Stomach (tissue), 8 donors: ENCODE measurements at regions not wholly inside any gene's neighbourhood (a gene's known extent, or its start where the extent isn't known, plus 50 kb on each side); places are given as distances from the start of the nearest gene placed in this dataset.
A peak's percentile ranks its signal among the peaks of the same experiment; 100 is the strongest.

Source experiments
- DNase-seq, 2 donors: peaks; one replicate each; pipeline versions ENCODE4 v3.0.0 to v3.0.0-alpha.2; 2013 to 2019
- H3K27ac ChIP-seq, 5 donors: fragments of 200-600 bp in 4 of 5; sonication (generic) in 4 of 5; one replicate each; pipeline ENCODE4 v1.5.1; 2013 to 2019; ENCODE audit warnings: mild to moderate bottlenecking in 1 of 5, moderate library complexity in 1 of 5
- H3K27me3 ChIP-seq, 3 donors: fragments of 200-600 bp; sonication (generic); one replicate each; pipeline ENCODE4 v1.5.1; 2017 to 2019; ENCODE audit warnings: mixed run types in 1 of 3
- H3K36me3 ChIP-seq, 4 donors: fragments of 200-600 bp; sonication (generic); 1 replicate in 3 of 4; 2 replicates in 1 of 4; pipeline ENCODE4 v1.5.1; 2016 to 2019
- H3K4me1 ChIP-seq, 4 donors: fragments of 200-600 bp; sonication (generic); one replicate each; pipeline ENCODE4 v1.5.1; 2016 to 2019
- H3K4me3 ChIP-seq, 4 donors: fragments of 200-600 bp; sonication (generic) in 3 of 4; one replicate each; pipeline ENCODE4 v1.5.1; 2016 to 2019; ENCODE audit warnings: mild to moderate bottlenecking in 1 of 4
- H3K9me3 ChIP-seq, 4 donors: fragments of 200-600 bp; sonication (generic); one replicate each; pipeline ENCODE4 v1.5.1; 2016 to 2019
- EP300 ChIP-seq: sonication (generic); formaldehyde crosslinking; IDR thresholded peaks from one replicate; pipeline ENCODE4 v1.6.1; 2017; ENCODE audit warnings: antibody characterized with exemption
- POLR2A ChIP-seq, 4 donors: fragments of 450-650 bp; IDR thresholded peaks; one replicate each; pipeline ENCODE4 v1.6.1; 2016; ENCODE audit warnings: antibody characterized with exemption in 4 of 4, control low read depth in 2 of 4, mild to moderate bottlenecking in 1 of 4, moderate library complexity in 1 of 4
- POLR2AphosphoS5 ChIP-seq, 3 donors: sonication (generic); formaldehyde crosslinking; IDR thresholded peaks; one replicate each; pipeline ENCODE4 v1.6.1; 2016; ENCODE audit warnings: antibody characterized with exemption in 3 of 3
- WGBS, 5 donors: extraction: QIAGEN DNeasy Blood & Tissue Kit in 3 of 5; methylation state at CpG; one replicate each; pipeline versions ENCODE4 v1.1.5 to v1.1.7; 2013 to 2018; 5-methylcytosine and 5-hydroxymethylcytosine counted together
- intact Hi-C: fragments of 100-400 bp; cut with DNase I; formaldehyde crosslinking; loops from one replicate; pipeline ENCODE4 v1.15.1; 2023; ENCODE audit warnings: low total_unique reads
- TF ChIP-seq, protein P1 (sequence below), 7 experiments: fragments of 450-650 bp in 4 of 7; fragments of 200-600 bp in 3 of 7; sonication (generic) in 3 of 7; IDR thresholded peaks; one replicate each; pipeline ENCODE4 v1.5.1; 2016 to 2019; ENCODE audit warnings: antibody characterized with exemption in 7 of 7, control low read depth in 2 of 7, mild to moderate bottlenecking in 1 of 7
- donor health status: healthy with polysubstance abuse.
- donor health status: Bipolar disorder and iron deficiency.
- donor health status: healthy.

- no peak overlapping the region for H3K4me3 ChIP-seq
- H3K36me3 ChIP-seq: no peaks in the 10 kb centered on the region
- no peak overlapping the region for H3K27ac ChIP-seq
- intact Hi-C loops: no loop called here
- 69 to 87% (median 77%) methylated on average over 3 of the region's 3 CpGs for WGBS, 5 donors
- DNase-seq: no peak
- no peaks in the 10 kb centered on the region for H3K4me1 ChIP-seq
- TF ChIP-seq POLR2A (IDR thresholded peaks at IDR 0.05): no peak
- peaks cover 0 to 5% (median 2%) of the 10 kb centered on the region in 4 donors for H3K9me3 ChIP-seq
- no peaks in the 10 kb centered on the region for H3K27me3 ChIP-seq
Measured at GRCh38 chr12:70031046-70031445, 206.0 kb downstream of the MYRFL start.

GRCh38 chr12:70032076-70032475, 207.0 kb downstream of the MYRFL start:
- no peaks in the 10 kb centered on the region for H3K27me3 ChIP-seq
- peak in 1 of 2 donors; percentile 38 for DNase-seq
- no peak for TF ChIP-seq POLR2A (IDR thresholded peaks at IDR 0.05)
- no peak for TF ChIP-seq POLR2AphosphoS5 (IDR thresholded peaks at IDR 0.05)
- TF ChIP-seq, protein P1, sequence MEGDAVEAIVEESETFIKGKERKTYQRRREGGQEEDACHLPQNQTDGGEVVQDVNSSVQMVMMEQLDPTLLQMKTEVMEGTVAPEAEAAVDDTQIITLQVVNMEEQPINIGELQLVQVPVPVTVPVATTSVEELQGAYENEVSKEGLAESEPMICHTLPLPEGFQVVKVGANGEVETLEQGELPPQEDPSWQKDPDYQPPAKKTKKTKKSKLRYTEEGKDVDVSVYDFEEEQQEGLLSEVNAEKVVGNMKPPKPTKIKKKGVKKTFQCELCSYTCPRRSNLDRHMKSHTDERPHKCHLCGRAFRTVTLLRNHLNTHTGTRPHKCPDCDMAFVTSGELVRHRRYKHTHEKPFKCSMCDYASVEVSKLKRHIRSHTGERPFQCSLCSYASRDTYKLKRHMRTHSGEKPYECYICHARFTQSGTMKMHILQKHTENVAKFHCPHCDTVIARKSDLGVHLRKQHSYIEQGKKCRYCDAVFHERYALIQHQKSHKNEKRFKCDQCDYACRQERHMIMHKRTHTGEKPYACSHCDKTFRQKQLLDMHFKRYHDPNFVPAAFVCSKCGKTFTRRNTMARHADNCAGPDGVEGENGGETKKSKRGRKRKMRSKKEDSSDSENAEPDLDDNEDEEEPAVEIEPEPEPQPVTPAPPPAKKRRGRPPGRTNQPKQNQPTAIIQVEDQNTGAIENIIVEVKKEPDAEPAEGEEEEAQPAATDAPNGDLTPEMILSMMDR (IDR thresholded peaks at IDR 0.05): no peak
- TF ChIP-seq EP300: no peak
- H3K36me3 ChIP-seq: no peaks in the 10 kb centered on the region
- H3K4me1 ChIP-seq: no peaks in the 10 kb centered on the region
- no peak overlapping the region for H3K4me3 ChIP-seq
- H3K27ac ChIP-seq: no peak overlapping the region
- intact Hi-C loops: no loop called here
- peaks cover 0 to 5% (median 2%) of the 10 kb centered on the region in 4 donors for H3K9me3 ChIP-seq

GRCh38 chr12:70033310-70033709, 208.3 kb downstream of the MYRFL start:
- DNase-seq: no peak
- TF ChIP-seq POLR2AphosphoS5 (IDR thresholded peaks at IDR 0.05): no peak
- TF ChIP-seq EP300: no peak
- no peak for TF ChIP-seq POLR2A (IDR thresholded peaks at IDR 0.05)
- TF ChIP-seq, protein P1 (IDR thresholded peaks at IDR 0.05): no peak
- intact Hi-C loops: no loop called here
- H3K27me3 ChIP-seq: no peaks in the 10 kb centered on the region
- no peaks in the 10 kb centered on the region for H3K36me3 ChIP-seq
- peaks cover 0 to 5% (median 1%) of the 10 kb centered on the region in 4 donors for H3K9me3 ChIP-seq
- WGBS, 5 donors: 83 to 89% (median 87%) methylated on average over 3 of the region's 3 CpGs
- no peaks in the 10 kb centered on the region for H3K4me1 ChIP-seq
- H3K4me3 ChIP-seq: no peak overlapping the region
- no peak overlapping the region for H3K27ac ChIP-seq

- 63 to 79% (median 69%) methylated on average over 2 of the region's 2 CpGs for WGBS, 5 donors
- DNase-seq: peak in 1 of 2 donors; percentile 21
- Histone ChIP-seq H3K27me3 (no peaks in the 10 kb centered on the region), H3K9me3 (no peaks in the 10 kb centered on the region), H3K36me3 (no peaks in the 10 kb centered on the region), H3K4me3 (no peak overlapping the region), H3K4me1 (peaks cover 0 to 16% (median 6%) of the 10 kb centered on the region in 4 donors), H3K27ac (no peak overlapping the region)
- no peak for TF ChIP-seq POLR2A (IDR thresholded peaks at IDR 0.05)
- TF ChIP-seq POLR2AphosphoS5 (IDR thresholded peaks at IDR 0.05): no peak
- TF ChIP-seq EP300: no peak
- TF ChIP-seq, protein P1 (IDR thresholded peaks at IDR 0.05): no peak
- intact Hi-C loops: no loop called here
Measured at GRCh38 chr12:70040141-70040540, 203.1 kb upstream of the CNOT2 start.

DNA sequence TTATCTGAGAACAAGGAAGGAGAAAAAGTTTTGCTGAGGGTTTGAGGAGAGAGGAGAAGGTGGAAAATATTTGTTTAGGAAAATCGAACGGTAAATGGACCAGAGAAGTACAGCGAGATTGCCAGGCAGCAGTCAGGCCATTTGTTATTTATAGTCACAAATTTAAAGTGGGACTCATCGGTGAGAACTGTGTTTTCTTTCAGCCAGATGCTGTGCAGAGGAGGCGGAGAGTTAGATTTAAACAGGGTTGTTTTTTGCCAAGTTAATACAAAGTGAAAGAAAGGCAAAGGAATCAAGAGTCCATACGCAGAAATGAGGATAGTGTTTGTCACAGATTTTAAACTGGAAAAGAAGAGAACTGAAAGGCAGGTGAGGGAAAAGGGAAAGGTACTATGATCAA, 200.6 kb upstream of the CNOT2 start:
- Histone ChIP-seq H3K36me3 (no peaks in the 10 kb centered on the region), H3K27me3 (no peaks in the 10 kb centered on the region), H3K27ac (no peak overlapping the region), H3K4me3 (no peak overlapping the region), H3K4me1 (peaks cover 0 to 16% (median 6%) of the 10 kb centered on the region in 4 donors), H3K9me3 (no peaks in the 10 kb centered on the region)
- 52 to 74% (median 60%) methylated on average over 6 of the region's 6 CpGs for WGBS, 5 donors
- no peak for TF ChIP-seq POLR2AphosphoS5 (IDR thresholded peaks at IDR 0.05)
- TF ChIP-seq, protein P1 (IDR thresholded peaks at IDR 0.05): no peak
- TF ChIP-seq EP300: no peak
- no peak for TF ChIP-seq POLR2A (IDR thresholded peaks at IDR 0.05)
- DNase-seq: no peak
- intact Hi-C loops: no loop called here
